SH-SY5Y (cell line): ENCODE measurements at regions not wholly inside any gene's neighbourhood (a gene's known extent, or its start where the extent isn't known, plus 50 kb on each side); places are given as distances from the start of the nearest gene placed in this dataset.

Experiments used
- GATA2 ChIP-seq: IDR thresholded peaks from 2 replicates; pipeline ENCODE4 v1.6.1; 2011; ENCODE audit warnings: mild to moderate bottlenecking, low read depth, low read length
- GATA3 ChIP-seq: IDR thresholded peaks from 2 replicates; pipeline ENCODE4 v1.6.1; 2011; ENCODE audit warnings: low read depth, mild to moderate bottlenecking, low read length, moderate library complexity

DNA sequence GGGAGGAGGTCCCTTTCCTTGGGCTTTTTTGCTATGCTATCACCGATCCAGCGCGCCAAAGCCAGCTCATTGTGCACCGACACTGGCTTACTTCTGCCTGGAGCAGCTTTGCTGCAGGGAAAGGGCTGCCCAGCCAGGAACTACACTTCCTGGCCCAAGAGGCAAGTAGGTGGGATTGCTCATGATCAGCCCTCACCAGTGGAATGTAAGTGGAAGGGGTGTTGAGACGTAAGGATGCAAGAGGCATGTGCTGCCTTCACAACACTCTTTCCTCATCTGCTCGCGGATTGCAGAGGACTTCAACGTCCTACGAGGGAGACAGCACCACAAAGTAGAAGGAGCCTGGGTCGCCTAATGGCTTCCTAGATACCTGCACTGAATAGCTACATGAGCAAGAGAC is 104.3 kb upstream of the FOXF1 start:
- no peak for TF ChIP-seq GATA2
- TF ChIP-seq GATA3, result no peak
